HFF-Myc (cell line): ENCODE measurements at regions not wholly inside any gene's neighbourhood (a gene's known extent, or its start where the extent isn't known, plus 50 kb on each side); places are given as distances from the start of the nearest gene placed in this dataset.
A peak's percentile ranks its signal among the peaks of the same experiment; 100 is the strongest.

Experiments used
- DNase-seq: peaks from one replicate; pipeline ENCODE4 v3.0.0-alpha.2; 2011; ENCODE audit warnings: low read depth; ENCODE audit errors: extremely low read depth
- H3K4me3 ChIP-seq: replicated peaks from 2 replicates; pipeline ENCODE4 v1.5.1; 2011; ENCODE audit warnings: low read depth, mild to moderate bottlenecking, control low read depth, low read length
- CTCF ChIP-seq: IDR thresholded peaks from 2 replicates; pipeline ENCODE4 v1.5.1; 2012; ENCODE audit warnings: mild to moderate bottlenecking, low read depth, low read length, control low read depth; ENCODE audit errors: missing control alignments

- DNase-seq, result no peak
- TF ChIP-seq CTCF, result no peak
- no peak overlapping the region for H3K4me3 ChIP-seq
Measured at GRCh38 chr3:98972720-98973119, 71.2 kb upstream of the DCBLD2 start.

- no peak for TF ChIP-seq CTCF
- H3K4me3 ChIP-seq, result no peak overlapping the region
- peak; percentile 78 for DNase-seq
Measured at GRCh38 chr3:98972155-98972554, 70.7 kb upstream of the DCBLD2 start.

GRCh38 chr3:98971169-98971681, 69.7 kb upstream of the DCBLD2 start:
- no peak for DNase-seq
- no peak for TF ChIP-seq CTCF
- H3K4me3 ChIP-seq, result no peak overlapping the region

- no peak overlapping the region for H3K4me3 ChIP-seq
- TF ChIP-seq CTCF, result no peak
- no peak for DNase-seq
Measured at GRCh38 chr3:98969295-98969694, 67.8 kb upstream of the DCBLD2 start.

- TF ChIP-seq CTCF, result no peak
- no peak overlapping the region for H3K4me3 ChIP-seq
Measured at GRCh38 chr3:98968824-98969223, 67.3 kb upstream of the DCBLD2 start.

GRCh38 chr3:98968347-98968746, 66.9 kb upstream of the DCBLD2 start:
- no peak for DNase-seq
- H3K4me3 ChIP-seq, result no peak overlapping the region
- TF ChIP-seq CTCF, result no peak

More at GRCh38 chr3:98968824-98969223, 67.3 kb upstream of the DCBLD2 start:
- no peak for DNase-seq

GRCh38 chr3:98967758-98968157, 66.3 kb upstream of the DCBLD2 start:
- no peak overlapping the region for H3K4me3 ChIP-seq
- no peak for TF ChIP-seq CTCF
- DNase-seq, result no peak
